ENCODE measurements at regions not wholly inside any gene's neighbourhood (a gene's known extent, or its start where the extent isn't known, plus 50 kb on each side); places are given as distances from the start of the nearest gene placed in this dataset.

DNA sequence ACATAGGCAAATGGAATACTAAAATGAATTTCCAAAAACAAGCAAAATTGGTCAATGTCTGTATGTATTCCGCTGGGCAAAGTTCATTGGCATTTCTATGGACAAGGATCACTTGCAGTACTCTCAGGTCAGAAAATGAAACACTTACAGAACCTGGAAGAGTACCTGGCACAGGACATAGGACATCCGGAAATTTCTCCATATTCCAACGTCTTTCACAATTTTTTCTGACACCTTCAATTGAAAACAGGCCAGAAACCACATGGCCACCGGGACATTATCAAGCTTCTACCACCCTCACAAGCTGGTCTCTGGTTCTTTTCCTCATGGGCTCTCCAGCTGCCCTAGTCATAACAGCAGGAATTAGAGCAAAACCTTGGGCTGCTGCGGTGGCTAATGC is 96.9 kb upstream of the MSH6 start:
- TF ChIP-seq, protein P1, sequence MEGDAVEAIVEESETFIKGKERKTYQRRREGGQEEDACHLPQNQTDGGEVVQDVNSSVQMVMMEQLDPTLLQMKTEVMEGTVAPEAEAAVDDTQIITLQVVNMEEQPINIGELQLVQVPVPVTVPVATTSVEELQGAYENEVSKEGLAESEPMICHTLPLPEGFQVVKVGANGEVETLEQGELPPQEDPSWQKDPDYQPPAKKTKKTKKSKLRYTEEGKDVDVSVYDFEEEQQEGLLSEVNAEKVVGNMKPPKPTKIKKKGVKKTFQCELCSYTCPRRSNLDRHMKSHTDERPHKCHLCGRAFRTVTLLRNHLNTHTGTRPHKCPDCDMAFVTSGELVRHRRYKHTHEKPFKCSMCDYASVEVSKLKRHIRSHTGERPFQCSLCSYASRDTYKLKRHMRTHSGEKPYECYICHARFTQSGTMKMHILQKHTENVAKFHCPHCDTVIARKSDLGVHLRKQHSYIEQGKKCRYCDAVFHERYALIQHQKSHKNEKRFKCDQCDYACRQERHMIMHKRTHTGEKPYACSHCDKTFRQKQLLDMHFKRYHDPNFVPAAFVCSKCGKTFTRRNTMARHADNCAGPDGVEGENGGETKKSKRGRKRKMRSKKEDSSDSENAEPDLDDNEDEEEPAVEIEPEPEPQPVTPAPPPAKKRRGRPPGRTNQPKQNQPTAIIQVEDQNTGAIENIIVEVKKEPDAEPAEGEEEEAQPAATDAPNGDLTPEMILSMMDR (IDR thresholded peaks at IDR 0.05), result no peak
- TF ChIP-seq POLR2AphosphoS5 (IDR thresholded peaks at IDR 0.05) (no peak), EP300 (IDR thresholded peaks at IDR 0.05) (no peak)
